ENCODE measurements at regions not wholly inside any gene's neighbourhood (a gene's known extent, or its start where the extent isn't known, plus 50 kb on each side); places are given as distances from the start of the nearest gene placed in this dataset.

DNA sequence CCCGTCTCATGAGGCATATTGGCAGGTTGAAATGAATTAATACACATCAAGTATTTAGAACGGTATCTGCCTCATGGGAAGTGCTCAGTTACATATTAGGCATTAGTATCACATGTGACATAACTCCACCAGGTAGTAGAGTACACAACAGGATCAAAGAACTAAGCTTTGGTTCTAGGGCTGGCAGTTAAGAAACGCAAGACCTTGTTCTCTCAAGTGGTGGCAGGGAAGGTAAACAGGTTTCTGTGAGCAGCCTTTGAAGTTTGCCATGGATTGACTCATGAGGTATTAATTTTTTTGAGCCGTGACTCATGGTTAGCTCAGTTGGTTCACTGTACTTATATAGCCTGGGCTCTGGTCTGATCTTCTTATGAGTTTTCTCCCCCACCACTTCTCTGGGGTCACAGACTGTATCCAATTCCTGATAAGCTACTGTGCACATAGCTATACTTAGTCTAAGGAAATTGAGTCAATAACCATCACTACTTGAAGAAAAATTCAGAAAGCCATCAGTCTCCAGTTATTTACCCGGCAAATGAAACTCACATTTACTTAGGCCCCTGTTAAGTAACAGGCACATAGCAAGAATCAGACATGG is 155.6 kb upstream of the STT3B start:
- DNase-seq (ENCODE audit: low read depth in 2 of 2): peak in 1 of 2 donors; percentile 7

GRCh38 chr3:31378231-31378630 is 154.5 kb upstream of the STT3B start:
- no peak for DNase-seq (ENCODE audit: low read depth in 2 of 2)

DNA sequence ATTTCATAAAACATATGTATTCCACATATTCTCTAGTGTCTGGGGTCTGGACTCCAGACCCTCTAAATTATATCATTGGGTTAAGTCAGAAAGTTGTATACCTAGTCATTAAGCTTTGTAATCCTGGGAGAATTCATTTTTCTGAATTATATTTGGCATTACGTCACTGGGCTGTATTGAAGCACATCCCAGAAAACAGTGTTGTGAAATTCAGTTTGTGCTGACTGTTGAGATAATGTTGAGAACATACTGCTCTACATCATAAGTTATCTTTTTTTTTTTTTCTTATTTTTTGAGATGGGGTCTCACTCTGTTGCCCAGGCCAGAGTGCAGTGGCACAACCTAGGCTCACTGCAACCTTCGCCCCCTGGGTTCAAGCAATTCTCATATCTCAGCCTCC is 153.1 kb upstream of the STT3B start:
- no peak for DNase-seq (ENCODE audit: low read depth in 2 of 2)

DNA sequence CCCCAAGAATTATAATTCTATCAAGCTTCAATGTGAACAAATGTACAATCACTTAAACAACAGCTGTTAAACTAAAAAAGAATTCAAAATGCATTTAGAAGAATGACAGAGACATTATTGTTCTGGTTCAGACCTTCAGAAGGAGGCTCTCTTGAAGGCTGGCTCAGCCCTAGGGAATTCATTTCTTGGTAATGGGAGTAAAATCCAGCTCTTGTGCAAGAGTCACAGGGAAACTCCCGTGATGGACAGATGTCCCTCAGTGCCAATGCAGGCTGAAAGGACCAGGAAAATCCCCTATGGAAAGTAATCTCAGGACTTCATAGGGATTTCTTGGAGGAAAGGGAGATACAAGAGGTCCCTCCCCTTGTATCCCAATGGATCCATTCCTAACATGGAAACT is 149.9 kb upstream of the STT3B start:
- DNase-seq (ENCODE audit: low read depth in 2 of 2): no peak

DNA sequence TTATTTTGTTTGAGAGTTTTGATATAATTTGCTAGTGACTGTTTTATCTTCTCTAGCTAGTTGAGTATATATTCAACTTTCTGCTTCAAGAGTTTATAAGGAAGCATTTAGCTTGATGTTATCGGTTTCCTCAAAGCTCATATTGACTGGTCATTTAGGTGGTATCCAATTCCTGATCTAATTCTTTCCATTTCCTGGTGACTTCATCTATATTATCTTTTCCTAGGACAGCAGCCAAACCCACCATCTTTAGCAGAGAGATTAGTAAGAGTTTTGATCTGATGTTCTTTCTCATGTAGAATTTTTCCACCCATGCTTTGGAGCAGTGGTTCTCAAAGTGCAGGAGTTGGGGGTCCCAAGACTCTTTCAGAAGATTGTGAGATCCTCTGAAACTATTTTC is 148.6 kb upstream of the STT3B start:
- no peak for DNase-seq (ENCODE audit: low read depth in 2 of 2)

DNA sequence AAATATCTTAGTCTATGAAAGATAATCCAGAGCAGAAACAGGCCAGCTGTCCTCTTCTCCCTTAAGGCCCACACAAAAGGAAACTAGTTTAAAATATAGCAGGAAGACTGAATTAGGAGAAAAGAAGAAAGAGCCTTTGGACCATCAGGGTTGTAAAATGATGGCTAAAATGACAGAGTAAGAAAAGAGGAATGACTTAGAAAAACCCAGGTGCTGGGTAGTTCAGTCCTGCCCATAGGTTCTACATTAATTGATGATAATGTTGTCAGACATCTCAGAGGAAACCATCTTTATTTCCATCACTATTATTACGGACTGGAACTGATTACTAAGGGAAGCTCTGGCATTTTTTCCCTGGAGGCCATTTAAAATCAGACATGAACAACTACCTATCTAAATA is 142.8 kb upstream of the STT3B start:
- DNase-seq (ENCODE audit: low read depth in 2 of 2): no peak

DNA sequence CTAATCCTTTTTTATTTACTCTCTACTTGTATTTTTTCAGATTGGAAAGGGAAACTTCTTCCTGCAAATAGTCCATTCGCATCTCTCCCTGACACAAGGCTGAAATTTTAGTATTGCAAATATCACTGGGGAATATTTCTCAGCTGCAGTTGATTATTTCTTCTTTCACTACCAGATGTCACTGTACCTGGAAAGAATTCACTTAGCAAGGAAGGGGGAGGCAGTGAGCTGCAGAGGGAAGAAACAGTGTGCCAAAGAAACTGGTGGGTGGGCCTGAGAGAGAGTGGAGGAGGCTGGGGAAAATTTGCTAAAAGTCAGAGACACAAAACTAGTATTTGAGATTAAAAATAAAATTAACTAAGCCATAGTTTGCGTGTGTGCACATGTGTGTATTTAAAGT is 142.3 kb upstream of the STT3B start:
- DNase-seq (ENCODE audit: low read depth in 2 of 2): no peak

DNA sequence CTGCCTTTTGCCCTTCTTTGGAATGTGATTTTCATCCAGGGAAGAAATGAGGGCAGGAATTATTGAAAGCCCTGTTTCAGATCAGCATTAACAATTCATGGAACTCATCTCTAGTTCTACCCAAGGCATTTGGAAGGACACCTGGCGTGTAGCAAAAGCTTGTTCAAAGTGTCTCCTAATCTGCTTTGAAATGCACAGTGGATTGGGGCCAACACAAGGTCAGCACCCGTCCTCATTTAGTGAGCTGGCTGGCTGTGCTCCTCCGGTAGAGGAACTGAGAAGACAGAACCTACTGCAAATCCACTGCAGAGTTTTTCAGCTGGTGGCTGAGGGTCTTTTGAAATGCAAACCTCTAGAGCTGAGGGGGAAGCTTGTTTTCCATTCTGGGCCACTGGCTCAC is 141.6 kb upstream of the STT3B start:
- no peak for DNase-seq (ENCODE audit: low read depth in 2 of 2)

- DNase-seq (ENCODE audit: low read depth in 2 of 2): no peak
Observed at GRCh38 chr3:31392568-31392967, 140.2 kb upstream of the STT3B start.

DNA sequence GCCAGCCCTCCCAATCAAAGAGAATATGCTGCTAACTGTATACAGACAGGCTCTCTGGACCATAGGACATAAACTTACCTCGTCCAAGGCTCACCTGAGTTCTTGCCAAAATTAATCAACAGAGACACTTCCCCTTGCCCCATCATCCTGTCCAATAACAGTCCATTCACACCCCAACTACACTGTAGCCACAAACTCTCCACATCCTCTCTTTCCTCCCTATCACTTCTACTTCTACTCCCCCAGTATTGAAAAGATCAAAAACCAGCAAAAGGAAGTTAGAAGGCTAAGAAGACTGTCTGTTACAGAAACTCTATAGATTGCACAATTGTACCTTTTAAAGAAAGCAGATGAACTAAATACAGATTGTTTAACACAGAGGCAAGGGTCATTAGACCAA is 133.5 kb upstream of the STT3B start:
- DNase-seq (ENCODE audit: low read depth in 2 of 2): no peak

DNA sequence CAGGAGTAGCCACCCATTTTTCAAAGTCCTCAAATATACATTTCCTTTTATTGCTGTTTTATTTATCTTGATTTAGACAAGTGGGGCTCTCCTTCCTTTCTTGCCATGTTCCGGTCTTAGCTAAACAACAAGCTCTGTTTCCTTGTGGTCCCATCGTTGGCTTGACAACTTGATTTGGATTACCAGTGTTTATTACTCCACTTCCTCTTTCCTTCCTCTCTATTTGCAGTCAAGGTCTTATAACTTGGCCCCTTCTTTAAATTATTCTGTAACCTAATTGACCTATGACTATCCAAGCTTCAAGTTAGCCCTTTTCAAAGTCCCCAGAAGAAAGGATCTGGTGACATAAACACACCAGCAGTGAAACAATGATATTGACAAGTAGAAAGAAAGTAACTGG is 130.6 kb upstream of the STT3B start:
- no peak for DNase-seq (ENCODE audit: low read depth in 2 of 2)

GRCh38 chr3:31403197-31403596 is 129.5 kb upstream of the STT3B start:
- DNase-seq (ENCODE audit: low read depth in 2 of 2): no peak

DNA sequence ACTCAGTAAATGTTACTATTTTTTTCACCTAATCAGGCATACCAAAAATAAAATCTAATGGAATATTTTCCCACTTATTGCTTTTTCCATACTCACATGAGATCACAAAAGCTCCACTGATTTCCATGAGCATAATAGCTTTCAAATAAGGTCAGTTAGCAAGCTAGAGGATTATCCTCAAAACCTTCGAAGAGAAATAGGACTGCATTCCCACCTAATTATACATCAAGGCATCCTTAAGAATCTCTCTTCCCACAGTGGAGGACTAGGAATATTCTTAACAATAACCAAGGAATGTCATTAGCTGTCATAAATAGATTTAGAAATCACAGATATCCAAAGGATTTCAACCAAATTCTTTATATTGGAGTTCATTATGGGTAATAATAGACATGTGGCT is 127.9 kb upstream of the STT3B start:
- no peak for DNase-seq (ENCODE audit: low read depth in 2 of 2)

DNA sequence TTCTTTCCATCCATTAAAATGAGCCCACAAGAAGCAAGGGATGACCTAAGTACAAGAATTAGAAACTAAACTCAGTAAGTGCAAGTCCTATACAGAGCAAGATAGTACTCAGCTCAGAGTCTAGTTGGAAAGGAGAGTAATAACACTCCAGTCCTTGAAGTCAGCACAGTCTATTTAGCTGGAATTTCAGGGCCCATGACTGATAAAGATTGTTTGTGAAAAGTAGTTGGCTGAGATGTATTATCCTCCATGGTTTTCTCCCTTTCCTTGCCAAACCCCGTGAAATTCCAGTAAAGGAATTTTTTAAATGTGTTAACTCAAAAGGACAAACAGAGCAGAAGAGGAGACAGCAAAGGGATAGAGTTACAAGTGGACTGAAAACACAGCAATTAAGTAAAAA is 127.2 kb upstream of the STT3B start:
- DNase-seq (ENCODE audit: low read depth in 2 of 2): no peak

GRCh38 chr3:31406896-31407295 is 125.8 kb upstream of the STT3B start:
- DNase-seq (ENCODE audit: low read depth in 2 of 2): no peak

GRCh38 chr3:31407665-31408064 is 125.1 kb upstream of the STT3B start:
- DNase-seq (ENCODE audit: low read depth in 2 of 2): no peak

DNA sequence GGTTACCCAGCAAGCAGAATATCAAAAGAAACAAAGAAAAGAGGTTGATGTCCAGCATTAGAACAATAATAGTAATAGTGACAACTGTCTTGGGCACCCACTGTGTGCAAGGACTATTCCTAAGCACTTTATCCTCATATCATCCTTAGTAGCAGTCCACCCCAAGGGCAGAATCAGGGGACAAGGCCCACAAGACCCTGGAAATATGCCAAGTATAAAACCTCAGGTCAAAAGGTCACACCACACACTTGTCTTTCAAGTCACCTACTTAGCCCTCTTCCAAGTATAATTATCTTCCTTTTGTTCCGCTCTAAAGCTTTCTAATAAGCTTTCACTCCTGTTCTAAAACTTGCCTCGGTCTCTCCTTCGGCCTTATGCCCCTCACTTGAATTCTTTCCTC is 124.0 kb upstream of the STT3B start:
- no peak for DNase-seq (ENCODE audit: low read depth in 2 of 2)

DNA sequence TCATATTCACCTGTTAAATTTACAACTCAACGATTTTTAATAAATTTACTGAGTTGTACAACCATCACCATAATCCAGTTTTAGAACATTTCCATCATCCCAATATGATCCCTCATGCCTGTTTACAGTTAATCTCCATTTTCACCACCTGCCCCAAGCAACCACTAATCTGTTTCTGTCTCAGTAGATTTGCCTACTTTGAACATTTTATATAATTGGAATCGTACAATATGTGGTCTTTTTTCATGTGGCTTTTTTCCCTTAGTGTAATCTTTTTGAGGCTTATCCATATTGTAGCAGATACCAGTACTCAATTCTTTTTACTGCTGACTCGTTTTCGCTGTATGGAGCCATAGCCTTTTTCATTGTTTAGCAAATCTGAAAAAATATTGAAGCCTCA is 123.3 kb upstream of the STT3B start:
- DNase-seq (ENCODE audit: low read depth in 2 of 2): no peak

- no peak for DNase-seq (ENCODE audit: low read depth in 2 of 2)
Observed at GRCh38 chr3:31409866-31410265, 122.9 kb upstream of the STT3B start.

DNA sequence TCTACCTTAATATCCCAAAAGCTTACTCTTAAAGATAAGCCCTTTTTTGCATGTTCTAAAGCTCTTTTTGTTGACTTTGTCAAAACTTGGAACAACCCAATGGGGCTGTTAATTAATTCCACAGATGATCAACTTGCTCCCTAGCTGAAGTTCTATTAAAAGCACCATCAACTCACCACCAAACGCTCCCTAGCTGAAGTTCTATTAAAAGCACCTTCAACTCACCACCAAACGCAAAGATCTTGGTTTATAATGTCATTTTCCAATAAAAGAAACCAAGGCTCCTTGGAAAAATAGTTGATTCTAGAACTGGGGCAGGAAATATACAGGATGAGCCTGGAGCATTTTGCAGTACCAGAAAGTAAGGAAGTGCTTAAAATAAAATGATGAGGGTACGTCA is 122.3 kb upstream of the STT3B start:
- DNase-seq (ENCODE audit: low read depth in 2 of 2): no peak

GRCh38 chr3:31412832-31413231 is 119.9 kb upstream of the STT3B start:
- DNase-seq (ENCODE audit: low read depth in 2 of 2): no peak

DNA sequence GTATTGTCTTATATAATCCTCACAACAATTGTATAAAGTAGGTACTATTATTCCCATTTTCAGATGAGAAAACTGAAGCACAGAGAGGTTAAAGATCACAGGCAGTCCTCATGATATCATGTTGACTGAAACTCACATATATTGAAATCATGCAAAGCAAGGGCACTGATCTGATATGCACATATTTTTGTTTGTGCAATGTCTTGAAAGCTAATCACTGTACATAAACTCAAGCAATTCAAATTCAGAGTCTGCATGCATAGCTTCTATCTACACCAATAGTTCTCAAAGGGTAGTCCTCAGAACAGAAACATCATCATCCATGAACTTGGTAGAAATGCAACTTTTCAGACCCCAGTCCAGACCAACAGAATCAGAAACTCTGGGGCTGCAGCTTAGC is 119.2 kb upstream of the STT3B start:
- no peak for DNase-seq (ENCODE audit: low read depth in 2 of 2)

DNA sequence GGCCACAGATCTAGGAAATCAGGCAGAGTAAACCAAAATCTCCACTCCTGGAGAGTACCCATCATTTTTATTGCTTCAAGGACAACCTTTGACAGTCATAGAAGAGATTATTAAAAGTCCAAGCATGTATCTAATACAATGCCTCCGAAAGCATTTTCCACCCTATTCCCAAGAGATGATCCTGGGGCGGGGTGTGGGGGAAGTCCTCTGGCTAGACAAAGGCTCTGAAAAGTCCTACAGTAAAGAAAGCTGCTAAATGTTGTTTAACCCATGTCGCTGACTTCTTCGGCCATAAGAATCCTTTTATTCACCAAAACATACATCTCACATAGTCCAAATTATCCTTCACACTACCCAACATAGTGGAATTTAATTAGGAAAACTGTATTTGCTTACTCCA is 115.7 kb upstream of the STT3B start:
- no peak for DNase-seq (ENCODE audit: low read depth in 2 of 2)

GRCh38 chr3:31417486-31417885 is 115.2 kb upstream of the STT3B start:
- no peak for DNase-seq (ENCODE audit: low read depth in 2 of 2)

GRCh38 chr3:31420311-31420710 is 112.4 kb upstream of the STT3B start:
- DNase-seq (ENCODE audit: low read depth in 2 of 2): no peak

Data from activated CD4-positive, alpha-beta T cell treated with anti-CD3 and anti-CD28 coated beads for 24 hours (primary cell).